SJCRH30 (cell line): ENCODE measurements at regions not wholly inside any gene's neighbourhood (a gene's known extent, or its start where the extent isn't known, plus 50 kb on each side); places are given as distances from the start of the nearest gene placed in this dataset.
"Not testable (repeated sequence)": the region's sequence is repeated elsewhere in the genome, so short reads cannot be mapped to it uniquely, and the experiment has no call there.

Source experiments
- DNase-seq, 2 experiments: peaks; one replicate each; pipeline ENCODE4 v3.0.0-alpha.2; 2015 to 2020
- H3K27ac ChIP-seq: fragments of 250-450 bp; sonication (Bioruptor Pico); 2 replicates; pipeline ENCODE4 v1.5.1; 2020; ENCODE audit warnings: mild to moderate bottlenecking, moderate library complexity
- H3K27me3 ChIP-seq: fragments of 250-450 bp; sonication (Bioruptor Pico); 2 replicates; pipeline ENCODE4 v1.5.1; 2020; ENCODE audit warnings: mild to moderate bottlenecking, moderate library complexity
- H3K36me3 ChIP-seq: fragments of 250-450 bp; sonication (Bioruptor Pico); 2 replicates; pipeline ENCODE4 v1.5.1; 2020; ENCODE audit warnings: mild to moderate bottlenecking, moderate library complexity
- H3K4me1 ChIP-seq: fragments of 250-450 bp; sonication (Bioruptor Pico); 2 replicates; pipeline ENCODE4 v1.5.1; 2020; ENCODE audit warnings: mild to moderate bottlenecking, moderate library complexity
- H3K4me3 ChIP-seq: fragments of 250-450 bp; sonication (Bioruptor Pico); 2 replicates; pipeline ENCODE4 v1.5.1; 2020; ENCODE audit warnings: mild to moderate bottlenecking, moderate library complexity
- H3K9me3 ChIP-seq: fragments of 250-450 bp; sonication (Bioruptor Pico); replicated peaks from 2 replicates; pipeline ENCODE4 v1.5.1; 2020; ENCODE audit warnings: mild to moderate bottlenecking, moderate library complexity

DNA sequence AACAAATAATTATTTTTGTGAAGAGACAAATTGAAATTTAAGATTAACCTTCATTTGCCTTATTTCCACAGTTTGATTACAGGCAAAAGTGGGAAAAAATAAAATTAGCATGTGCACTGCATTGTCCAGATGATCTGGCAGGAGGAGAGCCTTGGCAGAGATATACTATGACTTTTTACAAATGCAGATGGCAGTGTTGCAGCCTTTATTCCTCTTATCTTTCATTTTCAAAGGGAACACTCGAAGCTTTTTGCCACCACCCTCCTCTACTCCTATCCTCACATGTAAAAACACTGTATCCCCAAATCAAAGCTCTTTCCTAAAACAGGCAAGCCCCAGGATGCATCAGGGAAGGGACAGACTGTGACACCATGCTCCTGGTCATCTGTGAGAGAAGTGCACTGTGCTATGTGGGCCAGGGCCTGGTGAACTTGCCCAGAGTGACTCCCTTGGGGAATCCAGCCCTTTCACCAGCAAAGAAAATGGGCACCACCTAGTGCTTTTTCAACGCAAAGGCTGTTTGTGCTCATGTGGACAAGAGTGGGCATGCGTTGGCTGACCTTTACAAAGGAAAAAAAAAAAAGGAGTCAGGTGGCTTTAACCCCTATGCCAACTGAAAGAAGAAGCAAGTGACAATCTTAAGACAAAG lies 74.7 kb upstream of the ETAA1 start:
- no peak overlapping the region for H3K4me3 ChIP-seq
- H3K27ac ChIP-seq = no peak overlapping the region
- H3K27me3 ChIP-seq = 0 out of 2 replicates have a peak, but pooled peaks cover 3% of the 10 kb centered on the region
- H3K36me3 ChIP-seq = no peaks in the 10 kb centered on the region
- no peaks in the 10 kb centered on the region for H3K9me3 ChIP-seq
- no peaks in the 10 kb centered on the region for H3K4me1 ChIP-seq
- peak; percentile 11 to 48 for DNase-seq

GRCh38 chr2:67323209-67323991 lies 73.7 kb upstream of the ETAA1 start:
- no peak for DNase-seq
- H3K36me3 ChIP-seq = no peaks in the 10 kb centered on the region
- H3K4me1 ChIP-seq = no peaks in the 10 kb centered on the region
- H3K27me3 ChIP-seq = 0 out of 2 replicates have a peak, but pooled peaks cover 3% of the 10 kb centered on the region
- no peak overlapping the region for H3K27ac ChIP-seq
- H3K4me3 ChIP-seq = no peak overlapping the region
- H3K9me3 ChIP-seq = no peaks in the 10 kb centered on the region

DNA sequence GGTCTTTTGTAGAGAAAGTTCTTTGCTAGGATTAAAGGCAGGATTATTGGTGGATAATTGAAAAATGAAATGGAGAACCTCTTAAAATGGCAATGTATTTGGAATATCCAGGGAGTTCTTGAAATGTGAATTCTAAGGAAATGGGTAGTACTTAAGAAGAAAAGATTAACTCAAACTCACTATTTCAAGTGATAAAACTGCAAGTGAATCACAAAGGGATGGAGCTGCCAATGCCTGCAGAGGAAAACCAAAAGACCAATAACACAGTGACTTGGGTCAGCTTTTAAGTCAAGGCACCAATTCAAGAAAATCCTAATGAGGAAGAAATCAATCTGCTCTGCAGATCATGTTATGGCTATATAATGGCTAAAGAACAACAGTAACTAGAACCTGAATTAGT lies 67.6 kb upstream of the ETAA1 start:
- Histone ChIP-seq H3K27me3 (peaks cover 7% of the 10 kb centered on the region; the same call in 1 of the 2 replicates), H3K36me3 (no peaks in the 10 kb centered on the region), H3K4me3 (no peak overlapping the region), H3K4me1 (no peaks in the 10 kb centered on the region), H3K9me3 (no peaks in the 10 kb centered on the region; the same call in 1 of the 2 replicates), H3K27ac (no peak overlapping the region)
- no peak for DNase-seq

DNA sequence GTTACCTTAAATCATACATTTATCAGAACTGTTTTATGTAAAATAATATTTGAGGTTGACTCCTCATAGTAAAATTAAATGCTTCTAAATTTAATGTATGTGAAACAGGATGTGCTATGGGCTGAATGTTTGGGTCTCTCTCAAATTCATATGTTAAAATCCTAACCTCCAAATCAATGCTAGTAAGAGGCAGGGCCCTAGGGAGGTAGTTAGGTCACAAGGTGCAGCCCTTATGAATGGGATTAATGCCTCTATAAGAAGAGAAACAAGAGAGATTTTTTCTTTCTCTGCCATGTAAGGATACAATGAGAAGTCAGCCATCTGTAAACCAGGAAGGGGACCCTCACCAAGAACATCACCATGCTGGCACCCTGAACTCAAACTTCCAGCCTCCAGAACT lies 67.2 kb upstream of the ETAA1 start:
- no peaks in the 10 kb centered on the region for H3K36me3 ChIP-seq

GRCh38 chr2:67331419-67332086 lies 65.6 kb upstream of the ETAA1 start:
- not testable (repeated sequence) for H3K9me3 ChIP-seq, H3K27me3 ChIP-seq, H3K36me3 ChIP-seq, DNase-seq, H3K4me1 ChIP-seq, H3K4me3 ChIP-seq, H3K27ac ChIP-seq

More for the DNA sequence above, 67.2 kb upstream of the ETAA1 start:
- Histone ChIP-seq H3K9me3 (no peaks in the 10 kb centered on the region; the same call in 1 of the 2 replicates), H3K27ac (no peak overlapping the region), H3K27me3 (peaks cover 7% of the 10 kb centered on the region; the same call in 1 of the 2 replicates), H3K4me1 (no peaks in the 10 kb centered on the region), H3K4me3 (no peak overlapping the region)
- no peak for DNase-seq

DNA sequence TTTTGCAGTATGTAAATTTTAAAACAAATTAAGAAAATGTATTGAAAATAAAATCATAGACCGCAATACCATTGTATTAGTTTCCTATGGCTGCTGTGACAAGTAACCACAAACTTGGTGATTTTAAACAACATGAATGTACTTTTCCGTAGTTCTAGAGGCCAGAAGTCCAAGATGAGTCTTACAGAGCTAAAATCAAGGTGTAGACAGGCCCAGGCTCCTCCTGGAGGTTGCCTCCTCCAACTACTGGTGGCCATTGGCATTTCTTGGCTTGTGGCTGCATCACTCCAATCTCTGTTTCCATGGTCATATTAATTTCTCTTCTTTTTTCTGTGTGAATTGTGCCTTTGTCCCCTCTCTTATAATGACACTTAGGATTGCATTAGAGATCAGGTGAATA lies 59.2 kb upstream of the ETAA1 start:
- no peak overlapping the region for H3K4me3 ChIP-seq
- H3K4me1 ChIP-seq = no peaks in the 10 kb centered on the region
- H3K36me3 ChIP-seq = no peaks in the 10 kb centered on the region
- H3K27me3 ChIP-seq = no peaks in the 10 kb centered on the region
- H3K9me3 ChIP-seq = no peaks in the 10 kb centered on the region
- DNase-seq = no peak
- H3K27ac ChIP-seq = no peak overlapping the region

DNA sequence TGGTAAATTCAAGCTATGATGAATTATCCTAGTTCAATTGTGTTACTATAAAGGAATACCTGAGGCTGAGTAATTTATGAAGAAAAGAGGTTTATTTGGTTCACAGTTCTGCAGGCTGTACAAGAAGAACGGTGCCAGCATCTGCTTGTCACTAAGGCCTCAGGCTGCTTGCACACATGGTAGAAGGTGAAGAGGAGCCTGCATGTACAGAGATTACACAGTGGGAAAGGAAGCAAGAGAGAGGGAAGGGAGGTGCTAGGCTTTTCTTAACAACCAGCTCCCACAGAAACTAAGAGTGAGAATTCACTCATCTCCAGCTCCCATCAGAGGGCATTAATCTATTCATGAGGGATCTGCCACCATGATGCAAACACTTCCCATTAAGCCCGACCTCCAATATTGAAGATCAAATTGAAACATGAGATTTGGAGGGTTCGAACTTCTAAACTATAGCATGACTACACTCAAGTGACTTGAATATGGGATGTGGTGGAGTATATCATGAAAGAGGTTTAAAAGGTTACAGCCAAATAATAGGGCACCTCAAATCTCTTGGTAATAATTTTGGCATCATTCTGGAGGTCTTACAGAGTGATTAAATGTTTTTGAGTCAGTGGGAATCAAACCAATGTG lies 58.4 kb upstream of the ETAA1 start:
- H3K4me1 ChIP-seq = no peaks in the 10 kb centered on the region

GRCh38 chr2:67339234-67339885 lies 57.8 kb upstream of the ETAA1 start:
- H3K36me3 ChIP-seq = no peaks in the 10 kb centered on the region
- H3K27ac ChIP-seq = no peak overlapping the region
- no peak for DNase-seq
- H3K9me3 ChIP-seq = no peaks in the 10 kb centered on the region
- H3K27me3 ChIP-seq = no peaks in the 10 kb centered on the region
- no peak overlapping the region for H3K4me3 ChIP-seq
- H3K4me1 ChIP-seq = no peaks in the 10 kb centered on the region

More for the DNA sequence above, 58.4 kb upstream of the ETAA1 start:
- H3K27me3 ChIP-seq = no peaks in the 10 kb centered on the region
- no peak for DNase-seq
- no peak overlapping the region for H3K4me3 ChIP-seq
- no peaks in the 10 kb centered on the region for H3K9me3 ChIP-seq
- no peak overlapping the region for H3K27ac ChIP-seq
- no peaks in the 10 kb centered on the region for H3K36me3 ChIP-seq

GRCh38 chr2:67340133-67341011 lies 56.8 kb upstream of the ETAA1 start:
- DNase-seq = no peak
- Histone ChIP-seq H3K36me3 (no peaks in the 10 kb centered on the region), H3K27ac (no peak overlapping the region), H3K4me3 (no peak overlapping the region), H3K4me1 (no peaks in the 10 kb centered on the region), H3K9me3 (no peaks in the 10 kb centered on the region), H3K27me3 (no peaks in the 10 kb centered on the region)

- no peak for DNase-seq
- no peaks in the 10 kb centered on the region for H3K36me3 ChIP-seq
- no peaks in the 10 kb centered on the region for H3K4me1 ChIP-seq
- no peaks in the 10 kb centered on the region for H3K9me3 ChIP-seq
- no peak overlapping the region for H3K27ac ChIP-seq
- H3K27me3 ChIP-seq = no peaks in the 10 kb centered on the region
- H3K4me3 ChIP-seq = no peak overlapping the region
Measured at GRCh38 chr2:67341012-67341318, 56.2 kb upstream of the ETAA1 start.

DNA sequence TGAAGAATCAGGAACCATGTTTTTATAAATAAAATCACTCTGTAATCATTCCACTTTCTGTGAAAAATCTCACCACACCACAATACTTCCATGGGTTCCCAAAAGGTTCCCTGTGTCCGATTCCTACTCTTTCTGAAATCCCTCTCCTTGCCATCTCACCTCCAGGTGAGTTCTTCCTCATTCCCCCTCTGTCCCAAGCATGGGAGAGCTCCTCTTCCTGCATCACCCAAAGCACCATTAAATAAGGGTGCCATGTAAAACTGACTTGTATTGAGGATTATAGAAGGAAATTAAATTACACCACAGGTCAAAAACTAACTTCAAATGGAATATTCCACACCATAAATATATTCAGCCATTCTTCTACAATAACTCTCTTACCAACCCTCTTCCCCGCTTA lies 55.8 kb upstream of the ETAA1 start:
- no peaks in the 10 kb centered on the region for H3K36me3 ChIP-seq
- H3K27ac ChIP-seq = no peak overlapping the region
- no peaks in the 10 kb centered on the region for H3K27me3 ChIP-seq
- H3K4me1 ChIP-seq = no peaks in the 10 kb centered on the region
- DNase-seq = no peak
- no peaks in the 10 kb centered on the region for H3K9me3 ChIP-seq
- no peak overlapping the region for H3K4me3 ChIP-seq

GRCh38 chr2:67342394-67342793 lies 54.7 kb upstream of the ETAA1 start:
- no peak overlapping the region for H3K4me3 ChIP-seq
- no peaks in the 10 kb centered on the region for H3K27me3 ChIP-seq
- no peaks in the 10 kb centered on the region for H3K9me3 ChIP-seq
- no peak for DNase-seq
- H3K36me3 ChIP-seq = no peaks in the 10 kb centered on the region
- no peaks in the 10 kb centered on the region for H3K4me1 ChIP-seq
- no peak overlapping the region for H3K27ac ChIP-seq

- Histone ChIP-seq H3K4me1 (no peaks in the 10 kb centered on the region), H3K27me3 (peaks cover 3% of the 10 kb centered on the region; the same call in 1 of the 2 replicates), H3K4me3 (no peak overlapping the region), H3K27ac (no peak overlapping the region), H3K36me3 (no peaks in the 10 kb centered on the region), H3K9me3 (no peaks in the 10 kb centered on the region)
- DNase-seq = no peak
Measured at GRCh38 chr2:67346718-67347407, 50.3 kb upstream of the ETAA1 start.
